PC-9 (cell line): ENCODE measurements at regions not wholly inside any gene's neighbourhood (a gene's known extent, or its start where the extent isn't known, plus 50 kb on each side); places are given as distances from the start of the nearest gene placed in this dataset.

Source experiments
- CTCF ChIP-seq: fragments of 200-600 bp; sonication (generic); conservative IDR thresholded peaks from 2 replicates; pipeline ENCODE4 v1.6.1; 2017; ENCODE audit warnings: mixed run types, antibody characterized with exemption, mild to moderate bottlenecking, moderate library complexity
- EZH2 ChIP-seq: fragments of 200-600 bp; sonication (generic); IDR thresholded peaks from 2 replicates; pipeline ENCODE4 v1.8.0; 2017; ENCODE audit warnings: antibody characterized with exemption, low read depth

- TF ChIP-seq CTCF (no peak), EZH2 (no peak)
Observed at GRCh38 chr15:94122516-94122915, 108.8 kb upstream of the MCTP2 start.
